ENCODE measurements at regions not wholly inside any gene's neighbourhood (a gene's known extent, or its start where the extent isn't known, plus 50 kb on each side); places are given as distances from the start of the nearest gene placed in this dataset.
A peak's percentile ranks its signal among the peaks of the same experiment; 100 is the strongest.
"Not testable (repeated sequence)": the region's sequence is repeated elsewhere in the genome, so short reads cannot be mapped to it uniquely, and the experiment has no call there.

DNA sequence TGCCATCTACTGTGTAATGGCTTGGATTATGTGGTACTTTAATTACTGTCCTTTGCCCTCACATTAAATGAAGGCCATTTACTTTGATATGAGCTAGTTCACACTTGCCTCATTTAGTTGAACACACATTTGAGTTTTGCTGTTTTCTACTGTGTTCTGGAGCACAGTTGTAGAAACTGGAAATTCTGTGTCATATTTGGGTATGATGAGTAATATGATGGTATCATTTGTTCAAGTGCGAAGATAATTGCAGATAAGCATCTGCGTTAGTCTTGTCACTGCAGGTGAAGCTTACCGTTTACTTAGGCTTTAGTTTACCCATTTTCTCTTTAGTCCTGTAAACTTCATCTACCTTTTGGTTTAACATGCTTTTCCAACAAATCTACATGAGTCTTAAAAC is 183.9 kb downstream of the OR4M2 start:
- H3K4me1 Mint-ChIP-seq (ENCODE audit: low read depth), result peaks cover 24% of the 10 kb centered on the region
- H3K27ac Mint-ChIP-seq; H3K36me3 Mint-ChIP-seq (ENCODE audit: insufficient read depth in 2 of 2); H3K9me3 Mint-ChIP-seq; H3K4me3 Mint-ChIP-seq; DNase-seq: not testable (repeated sequence)
- peak; percentile 83 to 84 for ATAC-seq (replicated peaks in 1 of 2)
- H3K27me3 Mint-ChIP-seq (ENCODE audit: low read depth), result peaks cover 11% of the 10 kb centered on the region

DNA sequence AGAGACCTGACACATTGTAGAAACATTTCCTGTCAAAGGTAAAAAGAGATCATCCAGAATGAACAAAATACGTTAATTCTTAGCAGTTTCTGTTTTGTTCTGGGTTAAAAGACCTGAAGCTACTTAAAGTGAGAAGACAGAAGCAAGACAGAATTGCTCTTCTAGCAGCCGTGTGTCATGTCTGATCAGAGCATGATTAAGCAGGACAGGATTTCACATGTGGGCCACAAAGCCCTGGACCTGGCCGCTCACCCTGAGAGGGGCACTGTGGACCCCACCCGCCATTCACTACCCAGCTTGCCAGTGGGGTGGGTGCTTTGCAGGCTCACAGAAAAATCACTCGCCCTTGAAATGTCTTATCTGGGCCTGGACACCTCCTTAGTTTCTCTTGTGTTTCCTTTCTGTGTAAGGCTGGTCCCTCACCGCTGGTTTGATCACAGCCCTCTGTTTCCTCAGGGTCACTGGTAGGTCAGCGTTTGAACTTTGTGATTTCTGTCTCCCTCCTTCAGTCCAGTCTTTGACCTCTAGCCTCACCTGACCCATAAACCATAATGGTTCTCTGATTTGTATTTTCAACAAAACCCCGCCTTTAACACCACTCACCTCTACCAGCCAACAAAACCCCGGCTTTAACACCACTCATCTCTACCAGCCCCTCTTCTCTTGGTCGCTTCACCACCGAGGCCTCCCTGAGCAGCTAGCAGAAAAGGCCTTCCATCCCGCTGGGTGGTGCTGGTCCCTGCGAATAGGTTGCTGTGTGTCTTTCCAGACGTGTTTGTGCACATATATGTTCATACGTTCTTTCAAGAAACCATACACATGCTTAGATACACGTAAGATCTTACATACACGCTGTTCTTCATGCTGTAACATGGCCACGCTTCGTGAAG is 185.0 kb downstream of the OR4M2 start:
- Mint-ChIP-seq H3K36me3 (ENCODE audit: insufficient read depth in 2 of 2) (no peaks in the 10 kb centered on the region), H3K27ac (no peak overlapping the region), H3K4me3 (no peak overlapping the region), H3K9me3 (no peaks in the 10 kb centered on the region), H3K27me3 (ENCODE audit: low read depth) (peaks cover 2% of the 10 kb centered on the region), H3K4me1 (ENCODE audit: low read depth) (peaks cover 14% of the 10 kb centered on the region)
- DNase-seq (peak in 1 of 2 donors; percentile 30), ATAC-seq (replicated peaks in 1 of 2) (peak; percentile 38 to 52)

DNA sequence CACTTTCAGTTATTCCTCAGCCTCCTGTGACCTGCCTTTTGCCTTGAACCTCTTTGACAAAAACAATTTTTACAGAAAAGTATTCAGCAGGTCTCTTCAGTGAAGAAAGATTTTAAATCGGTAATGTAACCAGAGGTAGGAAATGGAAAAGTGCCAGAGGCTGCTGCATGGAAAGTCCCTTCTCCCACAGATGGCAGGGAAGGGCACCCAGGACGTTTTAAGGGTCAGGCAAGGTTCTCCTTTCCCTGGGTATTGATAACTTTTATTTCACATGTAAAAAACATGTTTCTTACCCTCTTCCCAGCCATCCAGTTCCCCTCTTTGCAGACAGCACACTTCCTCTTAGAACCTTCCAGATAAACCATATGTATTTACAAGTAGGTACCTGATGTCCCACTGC is 185.6 kb downstream of the OR4M2 start:
- no peaks in the 10 kb centered on the region for H3K36me3 Mint-ChIP-seq (ENCODE audit: insufficient read depth in 2 of 2)
- DNase-seq, result no peak
- no peak overlapping the region for H3K4me3 Mint-ChIP-seq

DNA sequence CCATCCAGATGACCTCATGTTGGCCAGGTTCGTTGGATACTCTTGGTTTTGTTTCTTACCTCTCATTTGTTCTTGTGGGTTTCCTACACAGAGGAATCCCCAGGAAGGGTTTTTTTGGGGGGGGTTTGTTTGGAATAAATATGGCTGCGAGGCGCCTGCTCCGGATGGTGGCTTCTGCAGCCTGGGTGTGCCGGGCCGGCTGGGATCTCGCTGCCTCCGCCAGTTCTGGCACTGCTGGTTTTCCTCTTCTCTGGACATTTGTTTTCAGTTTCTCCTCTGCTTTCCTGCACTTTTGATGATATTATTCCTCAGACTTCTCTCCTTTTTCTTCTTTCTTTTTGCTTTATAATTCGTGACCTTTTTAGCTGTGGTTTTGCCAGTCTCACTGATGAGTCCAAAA is 187.4 kb downstream of the OR4M2 start:
- no peak for ATAC-seq (replicated peaks in 1 of 2)
- H3K4me3 Mint-ChIP-seq, result no peak overlapping the region

More for the DNA sequence above, 185.6 kb downstream of the OR4M2 start:
- Mint-ChIP-seq H3K9me3 (no peaks in the 10 kb centered on the region), H3K4me1 (ENCODE audit: low read depth) (peaks cover 7% of the 10 kb centered on the region), H3K27me3 (ENCODE audit: low read depth) (no peaks in the 10 kb centered on the region), H3K27ac (no peak overlapping the region)
- no peak for ATAC-seq (replicated peaks in 1 of 2)

DNA sequence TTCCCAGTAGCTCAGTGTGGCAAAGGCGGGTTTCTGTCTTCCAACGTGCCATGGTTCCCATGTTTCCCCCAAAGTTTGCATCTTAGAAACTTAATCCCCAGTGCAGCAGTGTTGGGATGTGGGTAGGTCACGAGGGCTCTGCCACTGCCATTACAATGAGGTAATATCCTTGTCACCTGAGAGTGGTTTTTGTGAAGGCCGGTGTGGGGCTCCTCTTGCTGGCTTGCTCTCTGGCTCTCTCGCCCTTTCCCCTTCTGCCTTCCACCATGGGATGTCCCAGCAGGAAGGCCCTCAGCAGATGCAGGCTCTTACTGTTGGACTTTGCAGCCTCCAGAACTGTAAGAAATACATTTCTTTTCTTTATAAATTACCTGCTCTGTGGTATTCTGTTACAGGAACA is 187.9 kb downstream of the OR4M2 start:
- not testable (repeated sequence) for H3K36me3 Mint-ChIP-seq (ENCODE audit: insufficient read depth in 2 of 2); H3K9me3 Mint-ChIP-seq; DNase-seq; H3K4me3 Mint-ChIP-seq; ATAC-seq (replicated peaks in 1 of 2); H3K27me3 Mint-ChIP-seq (ENCODE audit: low read depth); H3K27ac Mint-ChIP-seq; H3K4me1 Mint-ChIP-seq (ENCODE audit: low read depth)

More for the DNA sequence above, 187.4 kb downstream of the OR4M2 start:
- Mint-ChIP-seq H3K36me3 (ENCODE audit: insufficient read depth in 2 of 2) (no peaks in the 10 kb centered on the region), H3K27me3 (ENCODE audit: low read depth) (no peaks in the 10 kb centered on the region), H3K9me3 (no peaks in the 10 kb centered on the region), H3K27ac (no peak overlapping the region), H3K4me1 (ENCODE audit: low read depth) (no peaks in the 10 kb centered on the region)
- no peak for DNase-seq

DNA sequence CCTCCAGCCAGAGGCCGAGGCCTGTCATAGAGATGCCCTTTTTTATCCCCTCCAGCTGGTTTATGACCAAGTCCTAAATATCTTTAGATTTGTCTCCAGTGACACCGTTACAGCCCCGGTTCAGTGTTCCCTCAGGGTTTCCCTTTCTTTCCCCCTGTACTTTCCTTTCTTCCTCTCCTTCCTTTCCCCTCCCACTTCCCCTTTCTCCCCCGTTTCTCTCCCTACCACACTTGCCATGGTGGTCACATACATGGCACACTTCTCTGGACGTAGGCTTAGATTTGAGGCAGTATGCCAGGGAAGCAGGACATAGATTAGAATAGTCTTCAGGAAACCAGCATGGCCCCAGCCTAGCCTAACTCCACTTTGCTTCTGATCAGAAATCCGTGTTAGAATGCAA is 188.3 kb downstream of the OR4M2 start:
- not testable (repeated sequence) for ATAC-seq (replicated peaks in 1 of 2); H3K27me3 Mint-ChIP-seq (ENCODE audit: low read depth); H3K36me3 Mint-ChIP-seq (ENCODE audit: insufficient read depth in 2 of 2); H3K4me3 Mint-ChIP-seq; H3K4me1 Mint-ChIP-seq (ENCODE audit: low read depth); H3K27ac Mint-ChIP-seq; DNase-seq; H3K9me3 Mint-ChIP-seq

DNA sequence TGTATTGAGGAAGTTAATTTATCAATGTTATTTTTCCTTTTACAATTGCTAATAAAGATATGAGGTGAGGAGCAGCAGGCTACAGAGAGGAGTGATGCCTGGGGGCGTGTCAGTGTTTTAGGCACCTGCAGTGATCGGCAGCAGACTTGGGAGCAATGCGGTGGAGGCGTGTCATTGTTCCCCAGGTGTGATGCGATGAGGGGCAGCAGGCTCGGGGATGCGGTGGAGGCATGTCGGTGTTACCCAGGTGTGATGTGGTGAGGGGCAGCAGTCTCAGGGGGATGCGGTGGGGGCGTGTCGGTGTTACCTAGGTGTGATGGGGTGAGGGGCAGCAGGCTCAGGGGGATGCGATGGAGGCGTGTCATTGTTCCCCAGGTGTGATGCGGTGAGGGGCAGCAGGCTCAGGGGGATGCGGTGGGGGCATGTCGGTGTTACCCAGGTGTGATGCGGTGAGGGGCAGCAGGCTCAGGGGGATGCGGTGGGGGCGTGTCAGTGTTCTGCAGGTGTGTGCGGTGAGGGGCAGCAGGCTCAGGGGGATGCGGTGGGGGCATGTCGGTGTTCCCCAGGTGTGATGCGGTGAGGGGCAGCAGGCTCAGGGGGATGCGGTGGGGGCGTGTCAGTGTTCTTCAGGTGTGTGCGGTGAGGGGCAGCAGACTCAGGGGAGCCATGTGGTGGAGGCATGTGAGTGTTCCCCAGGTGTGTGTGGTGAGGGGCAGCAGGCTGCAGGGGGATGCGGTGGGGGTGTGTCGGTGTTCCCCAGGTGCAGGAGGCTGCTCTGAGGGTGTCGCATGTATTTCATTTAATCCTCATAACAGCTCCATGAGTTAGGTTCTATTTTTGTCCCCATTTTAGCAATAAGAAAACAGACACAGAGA is 186.2 kb upstream of the GOLGA6L22 start:
- not testable (repeated sequence) for H3K4me3 Mint-ChIP-seq; ATAC-seq (replicated peaks in 1 of 2); H3K9me3 Mint-ChIP-seq; H3K36me3 Mint-ChIP-seq (ENCODE audit: insufficient read depth in 2 of 2); H3K27me3 Mint-ChIP-seq (ENCODE audit: low read depth); H3K4me1 Mint-ChIP-seq (ENCODE audit: low read depth); H3K27ac Mint-ChIP-seq; DNase-seq

DNA sequence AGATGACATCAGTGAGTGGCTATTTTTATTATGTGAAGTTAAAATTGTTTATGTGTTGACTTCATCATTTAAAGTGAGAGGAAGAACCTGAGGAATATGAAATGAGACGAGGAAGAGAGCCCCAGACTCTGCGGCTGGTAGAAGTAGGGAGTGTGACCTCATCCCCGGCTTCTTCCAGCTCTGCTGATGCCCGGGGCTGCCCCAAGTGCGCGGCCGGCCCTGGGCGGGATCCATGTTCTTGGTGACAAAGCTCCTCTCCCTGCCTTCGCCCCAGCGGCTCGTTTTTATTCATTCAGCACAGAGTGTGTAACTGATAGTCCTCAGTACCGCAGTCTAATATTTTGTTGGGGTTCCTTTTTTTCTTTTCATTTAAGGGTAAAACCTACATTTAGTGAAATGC is 185.5 kb upstream of the GOLGA6L22 start:
- not testable (repeated sequence) for DNase-seq; H3K27ac Mint-ChIP-seq; H3K4me1 Mint-ChIP-seq (ENCODE audit: low read depth); H3K9me3 Mint-ChIP-seq; H3K36me3 Mint-ChIP-seq (ENCODE audit: insufficient read depth in 2 of 2); H3K4me3 Mint-ChIP-seq; H3K27me3 Mint-ChIP-seq (ENCODE audit: low read depth); ATAC-seq (replicated peaks in 1 of 2)

DNA sequence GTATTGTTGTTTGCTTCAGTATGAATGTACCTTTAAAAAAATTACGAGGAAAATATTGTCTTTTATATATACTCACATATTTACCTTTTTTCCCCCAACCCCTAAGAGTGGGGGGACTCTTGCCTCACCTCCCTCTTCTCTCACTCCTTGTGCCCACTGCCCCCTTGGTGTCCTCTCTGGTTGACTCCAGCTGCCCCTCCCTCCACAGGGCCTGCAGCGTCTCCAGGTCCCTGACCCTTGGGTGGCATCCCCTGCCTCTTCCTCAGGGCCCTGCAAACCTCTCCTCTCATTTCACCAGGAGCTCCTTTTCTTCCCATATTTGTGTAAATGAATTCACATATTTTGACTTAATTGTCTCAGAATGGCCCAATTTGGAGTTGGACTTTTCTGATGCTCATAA is 184.3 kb upstream of the GOLGA6L22 start:
- not testable (repeated sequence) for H3K36me3 Mint-ChIP-seq (ENCODE audit: insufficient read depth in 2 of 2); H3K9me3 Mint-ChIP-seq; H3K4me1 Mint-ChIP-seq (ENCODE audit: low read depth); DNase-seq; ATAC-seq (replicated peaks in 1 of 2); H3K4me3 Mint-ChIP-seq; H3K27me3 Mint-ChIP-seq (ENCODE audit: low read depth); H3K27ac Mint-ChIP-seq

DNA sequence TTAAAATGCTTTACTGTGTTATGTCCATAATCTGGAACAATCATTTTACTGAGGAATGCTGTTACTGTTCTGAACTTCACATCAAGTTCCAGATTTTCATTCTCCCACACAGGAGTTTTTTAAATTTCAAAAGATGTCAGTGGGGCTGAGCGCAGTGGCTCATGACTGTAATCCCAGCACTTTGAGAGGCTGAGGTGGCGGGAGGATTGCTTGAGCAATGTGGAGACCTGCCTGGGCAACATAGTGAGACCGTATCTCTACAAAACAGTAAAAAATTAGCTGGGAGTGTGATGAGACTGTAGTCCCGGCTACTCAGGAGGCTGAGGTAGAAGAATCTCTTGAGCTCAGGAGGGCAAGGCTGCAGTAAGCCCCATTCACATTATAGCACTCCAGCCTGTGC is 177.9 kb upstream of the GOLGA6L22 start:
- H3K4me1 Mint-ChIP-seq (ENCODE audit: low read depth); H3K36me3 Mint-ChIP-seq (ENCODE audit: insufficient read depth in 2 of 2); ATAC-seq (replicated peaks in 1 of 2); H3K9me3 Mint-ChIP-seq; H3K27ac Mint-ChIP-seq; DNase-seq; H3K27me3 Mint-ChIP-seq (ENCODE audit: low read depth); H3K4me3 Mint-ChIP-seq: not testable (repeated sequence)

DNA sequence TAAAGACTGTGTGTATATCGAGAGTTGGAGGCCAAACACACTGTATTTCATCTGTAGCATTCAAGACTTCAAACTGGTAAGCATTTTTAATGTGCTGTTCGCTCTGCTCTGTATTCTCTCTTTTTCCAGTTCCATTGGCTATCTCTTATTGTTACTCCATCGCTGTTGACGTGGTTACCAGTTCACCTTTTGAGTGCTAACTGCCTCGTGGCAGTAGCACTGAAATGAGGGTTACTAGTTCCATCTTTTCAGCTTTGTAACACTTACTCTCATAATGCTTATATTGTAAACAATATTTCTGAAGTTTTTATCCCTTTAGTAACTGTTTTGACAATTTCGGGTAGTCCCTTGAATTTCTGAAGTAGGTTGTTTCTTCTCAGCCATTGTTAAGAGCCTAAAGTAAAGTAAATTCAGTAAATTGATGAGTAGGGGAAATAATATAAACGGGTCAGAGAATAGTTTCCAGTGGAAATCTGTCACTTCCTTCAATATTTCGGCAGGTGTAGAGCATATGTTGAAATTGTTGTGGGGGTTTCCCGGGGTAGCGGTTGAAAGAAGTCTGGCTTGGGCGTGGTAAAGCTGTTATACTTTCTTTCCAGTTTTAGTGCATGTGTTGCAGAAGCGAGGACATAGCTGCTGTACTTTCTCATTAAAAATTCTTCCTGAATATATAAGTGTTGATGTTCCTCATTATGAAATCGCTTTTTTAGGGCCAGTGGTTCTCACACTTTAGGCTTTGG is 175.7 kb upstream of the GOLGA6L22 start:
- peak overlapping the region in 1 of 2 donors; percentile 54 for H3K4me3 Mint-ChIP-seq
- ATAC-seq (replicated peaks in 1 of 2), result peak; percentile 29 to 67
- not testable (repeated sequence) for H3K27me3 Mint-ChIP-seq (ENCODE audit: low read depth); H3K36me3 Mint-ChIP-seq (ENCODE audit: insufficient read depth in 2 of 2); DNase-seq; H3K9me3 Mint-ChIP-seq; H3K27ac Mint-ChIP-seq; H3K4me1 Mint-ChIP-seq (ENCODE audit: low read depth)

DNA sequence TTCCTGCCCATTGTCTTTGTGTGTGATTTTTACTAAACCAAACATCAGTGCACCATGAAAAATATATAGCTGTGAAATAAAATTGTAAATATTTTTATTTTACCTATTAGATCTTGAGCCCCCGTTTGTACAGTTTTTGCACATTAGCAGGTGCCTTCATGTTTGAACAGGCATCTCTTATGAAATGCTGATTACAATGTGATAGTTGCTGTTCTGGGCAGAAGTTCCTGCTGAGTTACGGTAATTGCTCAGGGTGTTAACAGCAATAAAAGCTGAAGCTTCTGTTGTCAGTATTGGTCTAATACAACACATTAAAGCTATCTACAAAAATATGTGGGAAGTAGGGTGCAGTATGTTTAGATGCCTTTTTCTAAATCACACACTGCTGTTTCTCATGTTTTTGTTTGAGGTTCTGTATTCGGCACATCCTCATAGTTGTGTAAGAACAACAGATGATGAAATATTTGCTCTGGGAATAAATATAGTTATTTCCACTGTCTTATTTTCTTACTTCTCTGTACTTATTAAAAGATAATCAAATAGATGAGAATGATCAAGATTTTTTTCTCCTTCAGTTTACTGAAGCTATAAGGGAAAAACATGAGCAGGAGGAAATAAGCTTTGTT is 173.8 kb upstream of the GOLGA6L22 start:
- not testable (repeated sequence) for H3K4me3 Mint-ChIP-seq; H3K27me3 Mint-ChIP-seq (ENCODE audit: low read depth); H3K36me3 Mint-ChIP-seq (ENCODE audit: insufficient read depth in 2 of 2); H3K4me1 Mint-ChIP-seq (ENCODE audit: low read depth); ATAC-seq (replicated peaks in 1 of 2); DNase-seq; H3K9me3 Mint-ChIP-seq; H3K27ac Mint-ChIP-seq
